Neural crest cell (in vitro differentiated cells): ENCODE measurements at regions not wholly inside any gene's neighbourhood (a gene's known extent, or its start where the extent isn't known, plus 50 kb on each side); places are given as distances from the start of the nearest gene placed in this dataset.

ENCODE experiments used
- DNase-seq: peaks from one replicate; pipeline ENCODE4 v3.0.0; 2021; ENCODE audit warnings: low read depth, mixed read lengths, low spot score
- H3K27ac Mint-ChIP-seq: one replicate; pipeline ENCODE4 v1.8.0; 2021; ENCODE audit warnings: mild to moderate bottlenecking, mixed read lengths; ENCODE audit not compliant: unreplicated experiment
- H3K27me3 Mint-ChIP-seq: 2 replicates; pipeline ENCODE4 v1.8.0; 2021; ENCODE audit warnings: low read depth, mild to moderate bottlenecking, mixed read lengths
- H3K36me3 Mint-ChIP-seq: 2 replicates; pipeline ENCODE4 v1.8.0; 2021; ENCODE audit warnings: low read depth, mild to moderate bottlenecking, mixed read lengths
- H3K4me1 Mint-ChIP-seq: 2 replicates; pipeline ENCODE4 v1.8.0; 2021; ENCODE audit warnings: mixed read lengths
- H3K4me3 Mint-ChIP-seq: one replicate; pipeline ENCODE4 v1.8.0; 2021; ENCODE audit warnings: mild to moderate bottlenecking, mixed read lengths
- H3K9me3 Mint-ChIP-seq: 2 replicates; pipeline ENCODE4 v1.8.0; 2021; ENCODE audit warnings: mixed read lengths
- TF ChIP-seq, protein P1 (sequence below): fragments of 200-600 bp; sonication (generic); conservative IDR thresholded peaks from 2 replicates; pipeline ENCODE4 v1.5.0; 2021; ENCODE audit warnings: antibody characterized with exemption, mild to moderate bottlenecking

DNA sequence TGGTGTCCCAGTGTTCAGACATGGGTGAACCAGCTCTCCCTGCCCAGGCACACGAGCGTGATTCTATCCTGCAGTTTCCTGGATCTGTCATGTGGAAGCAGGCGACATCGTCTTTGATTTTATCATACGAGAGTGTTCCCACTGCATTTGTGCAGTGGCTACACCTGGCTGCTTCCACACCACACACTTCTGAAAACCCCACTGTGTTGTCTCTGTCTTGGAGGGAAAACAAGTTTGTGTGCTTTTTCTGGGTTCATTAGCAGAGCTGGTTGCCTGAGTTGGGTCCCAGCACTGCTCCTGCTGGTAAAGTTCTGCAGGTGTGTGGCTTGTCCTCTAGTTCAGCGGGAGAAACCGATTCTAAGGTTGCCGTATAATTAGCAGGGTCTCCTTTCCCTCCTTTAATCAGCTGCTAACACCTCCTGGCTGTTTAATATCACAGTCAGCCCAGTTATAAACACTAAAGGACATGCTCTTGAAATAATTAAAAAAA, 58.5 kb upstream of the TWIST2 start:
- no peaks in the 10 kb centered on the region for H3K36me3 Mint-ChIP-seq
- no peak for DNase-seq

DNA sequence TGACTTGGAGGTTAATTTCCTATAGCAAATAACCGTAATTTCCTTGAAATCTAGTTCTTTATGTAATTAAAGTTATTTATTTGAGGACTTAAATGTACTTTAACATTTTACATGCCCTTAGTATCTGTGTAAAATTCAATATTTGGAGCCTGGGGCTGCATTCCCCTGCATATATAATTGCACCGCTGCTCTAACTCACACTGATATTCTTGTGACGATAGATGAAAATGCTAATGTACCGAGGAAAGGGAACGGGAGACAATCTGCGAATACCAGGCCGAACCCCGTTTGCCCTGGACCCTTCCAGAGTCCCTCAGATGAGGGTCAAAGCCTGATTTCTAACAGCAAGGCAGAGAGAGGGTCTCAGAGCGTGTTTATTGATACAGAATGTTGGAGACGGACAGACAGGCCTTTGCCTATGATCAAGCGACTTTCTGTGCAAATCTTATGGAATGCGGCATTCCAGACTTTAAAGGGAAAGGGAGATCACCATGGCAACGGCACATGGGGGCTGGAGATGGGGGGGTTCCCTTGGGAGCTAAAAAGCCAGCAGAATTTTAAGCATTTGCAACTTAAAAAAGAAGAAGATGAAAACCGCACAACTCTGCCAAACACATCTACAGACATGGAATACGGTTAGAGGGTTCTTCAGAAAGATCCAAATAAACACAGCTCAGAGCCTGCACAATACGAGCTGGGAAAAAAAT, 57.6 kb upstream of the TWIST2 start:
- TF ChIP-seq, protein P1, sequence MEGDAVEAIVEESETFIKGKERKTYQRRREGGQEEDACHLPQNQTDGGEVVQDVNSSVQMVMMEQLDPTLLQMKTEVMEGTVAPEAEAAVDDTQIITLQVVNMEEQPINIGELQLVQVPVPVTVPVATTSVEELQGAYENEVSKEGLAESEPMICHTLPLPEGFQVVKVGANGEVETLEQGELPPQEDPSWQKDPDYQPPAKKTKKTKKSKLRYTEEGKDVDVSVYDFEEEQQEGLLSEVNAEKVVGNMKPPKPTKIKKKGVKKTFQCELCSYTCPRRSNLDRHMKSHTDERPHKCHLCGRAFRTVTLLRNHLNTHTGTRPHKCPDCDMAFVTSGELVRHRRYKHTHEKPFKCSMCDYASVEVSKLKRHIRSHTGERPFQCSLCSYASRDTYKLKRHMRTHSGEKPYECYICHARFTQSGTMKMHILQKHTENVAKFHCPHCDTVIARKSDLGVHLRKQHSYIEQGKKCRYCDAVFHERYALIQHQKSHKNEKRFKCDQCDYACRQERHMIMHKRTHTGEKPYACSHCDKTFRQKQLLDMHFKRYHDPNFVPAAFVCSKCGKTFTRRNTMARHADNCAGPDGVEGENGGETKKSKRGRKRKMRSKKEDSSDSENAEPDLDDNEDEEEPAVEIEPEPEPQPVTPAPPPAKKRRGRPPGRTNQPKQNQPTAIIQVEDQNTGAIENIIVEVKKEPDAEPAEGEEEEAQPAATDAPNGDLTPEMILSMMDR, result no peak
- Mint-ChIP-seq H3K36me3 (no peaks in the 10 kb centered on the region), H3K9me3 (no peaks in the 10 kb centered on the region), H3K4me1 (peaks cover 21% of the 10 kb centered on the region), H3K4me3 (peak overlapping the region; percentile 36), H3K27ac (no peak overlapping the region), H3K27me3 (no peaks in the 10 kb centered on the region)
- no peak for DNase-seq

More for the DNA sequence above, 58.5 kb upstream of the TWIST2 start:
- Mint-ChIP-seq H3K4me3 (no peak overlapping the region), H3K4me1 (peaks cover 27% of the 10 kb centered on the region), H3K9me3 (no peaks in the 10 kb centered on the region), H3K27me3 (no peaks in the 10 kb centered on the region), H3K27ac (no peak overlapping the region)
- TF ChIP-seq, protein P1, result no peak

DNA sequence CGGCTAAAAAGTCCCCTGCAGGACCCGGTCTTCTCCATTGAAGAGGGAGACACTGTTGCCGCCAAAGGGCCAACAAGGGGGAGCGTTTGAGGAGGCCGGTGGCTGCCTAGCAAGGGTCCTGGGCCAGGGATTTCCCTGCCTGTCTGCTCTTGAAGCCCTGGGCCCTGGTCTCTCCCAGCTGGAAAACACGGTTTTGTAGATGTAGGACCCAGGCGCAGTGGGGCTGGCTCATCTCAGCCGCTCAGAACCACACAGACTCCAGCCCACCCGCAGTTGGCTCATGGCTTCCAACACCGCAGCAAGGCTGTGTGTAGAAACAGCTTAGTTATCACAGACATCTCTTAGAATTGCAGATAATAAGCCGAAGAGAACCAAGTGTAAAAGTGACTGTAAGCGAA, 57.1 kb upstream of the TWIST2 start:
- Mint-ChIP-seq H3K36me3 (no peaks in the 10 kb centered on the region), H3K4me1 (peaks cover 21% of the 10 kb centered on the region), H3K9me3 (no peaks in the 10 kb centered on the region), H3K27ac (peak overlapping the region; percentile 75), H3K4me3 (no peak overlapping the region), H3K27me3 (no peaks in the 10 kb centered on the region)
- TF ChIP-seq, protein P1, result no peak
- no peak for DNase-seq

DNA sequence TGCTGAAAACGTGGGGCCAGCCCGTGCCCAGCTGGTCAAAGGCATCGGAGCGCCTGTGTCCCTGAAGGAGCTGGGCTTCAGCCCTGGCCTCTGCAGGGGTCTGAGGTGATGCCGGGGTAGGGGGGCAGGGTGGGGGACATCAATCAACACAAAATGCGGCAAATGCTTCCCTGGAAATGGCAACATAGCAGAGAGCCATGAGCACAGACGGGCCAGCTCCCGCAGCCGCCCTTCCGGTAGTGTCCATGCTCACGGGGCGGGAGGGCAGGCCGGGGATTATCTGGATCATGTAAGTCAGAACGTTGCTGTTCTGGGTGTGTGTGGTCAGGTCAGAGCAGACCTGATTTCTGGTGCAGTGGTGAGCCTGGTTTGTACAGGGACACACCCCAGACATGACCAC, 56.5 kb upstream of the TWIST2 start:
- H3K4me1 Mint-ChIP-seq, result peaks cover 21% of the 10 kb centered on the region
- no peaks in the 10 kb centered on the region for H3K27me3 Mint-ChIP-seq
- H3K4me3 Mint-ChIP-seq, result no peak overlapping the region
- H3K36me3 Mint-ChIP-seq, result no peaks in the 10 kb centered on the region
- no peaks in the 10 kb centered on the region for H3K9me3 Mint-ChIP-seq
- DNase-seq, result no peak
- TF ChIP-seq, protein P1, result no peak
- no peak overlapping the region for H3K27ac Mint-ChIP-seq

DNA sequence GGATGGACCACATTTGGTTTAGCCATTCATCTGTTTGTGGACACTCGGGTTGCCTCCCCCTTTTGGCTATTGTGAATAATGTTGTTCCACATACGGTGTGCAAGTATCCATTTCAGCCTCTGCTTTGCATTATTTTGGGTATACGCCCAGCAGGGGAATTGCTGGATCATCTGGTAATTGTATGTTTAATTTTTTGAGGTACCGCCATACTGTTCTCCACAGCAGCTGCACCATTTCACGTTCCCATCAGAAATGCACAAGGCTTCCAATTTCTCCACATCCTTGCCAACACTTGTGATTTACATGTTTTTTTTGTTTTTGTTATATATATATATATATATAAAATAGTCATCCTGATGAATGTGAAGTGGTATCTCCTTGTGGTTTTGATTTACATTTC, 54.6 kb upstream of the TWIST2 start:
- TF ChIP-seq, protein P1, result no peak

More for the DNA sequence above, 54.6 kb upstream of the TWIST2 start:
- Mint-ChIP-seq H3K27me3 (peaks cover 3% of the 10 kb centered on the region), H3K27ac (no peak overlapping the region), H3K4me3 (no peak overlapping the region), H3K4me1 (peaks cover 21% of the 10 kb centered on the region), H3K9me3 (no peaks in the 10 kb centered on the region), H3K36me3 (no peaks in the 10 kb centered on the region)
- no peak for DNase-seq
